ENCODE measurements at regions not wholly inside any gene's neighbourhood (a gene's known extent, or its start where the extent isn't known, plus 50 kb on each side); places are given as distances from the start of the nearest gene placed in this dataset.

DNA sequence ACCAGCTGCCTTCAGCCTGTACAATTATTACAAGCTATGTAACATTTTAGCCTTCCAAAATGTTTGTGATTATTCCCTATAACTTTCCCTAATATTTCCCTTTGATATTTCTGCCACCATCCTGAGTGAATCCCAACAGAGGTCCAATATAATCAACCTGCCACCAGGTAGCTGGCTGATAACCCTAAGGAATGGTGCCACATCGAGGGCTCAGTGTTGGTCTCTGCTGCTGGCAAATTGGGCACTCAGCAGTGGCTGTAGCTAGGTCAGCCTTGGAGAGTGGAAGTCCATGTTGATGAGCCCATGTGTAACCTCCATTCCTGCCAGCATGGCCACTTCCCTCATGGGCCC is 121.2 kb downstream of the ZNF280B start:
- no peaks in the 10 kb centered on the region for H3K79me2 ChIP-seq (ENCODE audit: control insufficient read depth, insufficient read depth, low read length)
- no peaks in the 10 kb centered on the region for H3K36me3 ChIP-seq (ENCODE audit: control insufficient read depth, insufficient read depth, low read length)
- no peak overlapping the region for H3K27ac ChIP-seq (ENCODE audit: insufficient read depth, low read length)
- no peaks in the 10 kb centered on the region for H3K9me3 ChIP-seq (ENCODE audit: control insufficient read depth, insufficient read depth, low read depth, low read length)
- no peak for TF ChIP-seq CTCF (conservative IDR thresholded peaks at IDR 0.05 in 1 of 2, IDR thresholded peaks at IDR 0.05 in 1 of 2; ENCODE audit: low read depth in 1 of 2, low read length in 2 of 2)
- TF ChIP-seq EZH2 (IDR thresholded peaks at IDR 0.05; ENCODE audit: low read length, missing control alignments) = no peak
- H3K4me3 ChIP-seq (replicated peaks in 1 of 4; ENCODE audit: control extremely low read depth in 1 of 4, insufficient read depth in 1 of 4, low read depth in 3 of 4, low read length in 4 of 4) = no peak overlapping the region
- H3K27me3 ChIP-seq (ENCODE audit: control insufficient read depth, insufficient read depth, low read length) = no peaks in the 10 kb centered on the region
- no peaks in the 10 kb centered on the region for H4K20me1 ChIP-seq (ENCODE audit: control insufficient read depth, extremely low read depth, insufficient read depth, low read length)
- no peak overlapping the region for H2AFZ ChIP-seq (ENCODE audit: low read length)
- no peak overlapping the region for H3K9ac ChIP-seq (ENCODE audit: insufficient read depth, low read length)
- no peak overlapping the region for H3K4me2 ChIP-seq (ENCODE audit: extremely low read depth, insufficient read depth, low read length)
- no peaks in the 10 kb centered on the region for H3K4me1 ChIP-seq (ENCODE audit: control insufficient read depth, extremely low read depth, insufficient read depth, low read length)
- no peak for DNase-seq (ENCODE audit: low read depth in 2 of 2)

DNA sequence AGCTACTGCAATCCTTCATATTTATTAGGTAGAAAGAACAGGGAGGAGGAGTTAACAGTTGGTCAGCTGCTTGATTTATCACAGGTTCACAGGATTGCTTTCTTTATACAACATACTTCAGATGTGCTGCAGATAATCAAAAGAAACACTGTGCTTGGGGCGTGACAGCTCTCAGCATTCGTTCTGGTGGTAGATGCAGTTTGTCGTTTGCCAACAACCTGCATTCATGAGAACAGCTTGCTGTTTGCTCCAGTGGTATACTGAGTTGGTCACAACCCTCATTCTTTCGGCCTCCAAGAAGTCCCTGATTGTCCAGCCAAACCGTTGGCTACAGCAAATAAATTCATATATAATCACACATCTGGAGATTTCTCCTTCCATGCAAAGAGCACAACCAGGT is 120.5 kb downstream of the ZNF280B start:
- no peaks in the 10 kb centered on the region for H3K27me3 ChIP-seq (ENCODE audit: control insufficient read depth, insufficient read depth, low read length)
- H3K9ac ChIP-seq (ENCODE audit: insufficient read depth, low read length) = no peak overlapping the region
- no peaks in the 10 kb centered on the region for H3K9me3 ChIP-seq (ENCODE audit: control insufficient read depth, insufficient read depth, low read depth, low read length)
- H3K79me2 ChIP-seq (ENCODE audit: control insufficient read depth, insufficient read depth, low read length) = no peaks in the 10 kb centered on the region
- no peak overlapping the region for H3K4me3 ChIP-seq (replicated peaks in 1 of 4; ENCODE audit: control extremely low read depth in 1 of 4, insufficient read depth in 1 of 4, low read depth in 3 of 4, low read length in 4 of 4)
- TF ChIP-seq EZH2 (IDR thresholded peaks at IDR 0.05; ENCODE audit: low read length, missing control alignments) (no peak), CTCF (conservative IDR thresholded peaks at IDR 0.05 in 1 of 2, IDR thresholded peaks at IDR 0.05 in 1 of 2; ENCODE audit: low read depth in 1 of 2, low read length in 2 of 2) (no peak)
- H2AFZ ChIP-seq (ENCODE audit: low read length) = no peak overlapping the region
- no peaks in the 10 kb centered on the region for H4K20me1 ChIP-seq (ENCODE audit: control insufficient read depth, extremely low read depth, insufficient read depth, low read length)
- H3K4me2 ChIP-seq (ENCODE audit: extremely low read depth, insufficient read depth, low read length) = no peak overlapping the region
- H3K4me1 ChIP-seq (ENCODE audit: control insufficient read depth, extremely low read depth, insufficient read depth, low read length) = no peaks in the 10 kb centered on the region
- no peak for DNase-seq (ENCODE audit: low read depth in 2 of 2)
- H3K27ac ChIP-seq (ENCODE audit: insufficient read depth, low read length) = no peak overlapping the region
- no peaks in the 10 kb centered on the region for H3K36me3 ChIP-seq (ENCODE audit: control insufficient read depth, insufficient read depth, low read length)

DNA sequence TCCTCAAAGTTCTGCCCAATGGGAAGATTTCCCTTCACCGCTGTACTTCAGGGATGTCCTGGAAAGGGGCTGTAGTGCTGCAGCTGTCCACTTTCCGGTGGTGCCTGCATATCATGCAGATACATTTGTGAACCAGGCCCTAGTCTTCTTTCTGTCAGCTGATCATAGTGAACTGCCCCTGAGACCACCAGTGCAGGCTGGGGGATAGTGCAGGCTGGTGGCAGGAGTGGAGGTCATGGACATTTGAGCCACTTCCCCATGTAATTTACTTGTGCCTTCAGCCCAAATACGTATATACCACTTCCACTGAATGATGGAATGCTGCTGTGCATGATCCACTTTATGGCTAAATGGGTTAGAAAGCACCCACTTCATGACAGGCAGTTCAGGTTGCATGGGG is 120.0 kb downstream of the ZNF280B start:
- Histone ChIP-seq H3K27me3 (ENCODE audit: control insufficient read depth, insufficient read depth, low read length) (no peaks in the 10 kb centered on the region), H3K4me1 (ENCODE audit: control insufficient read depth, extremely low read depth, insufficient read depth, low read length) (no peaks in the 10 kb centered on the region), H3K79me2 (ENCODE audit: control insufficient read depth, insufficient read depth, low read length) (no peaks in the 10 kb centered on the region)

More for the DNA sequence above, 120.0 kb downstream of the ZNF280B start:
- H3K27ac ChIP-seq (ENCODE audit: insufficient read depth, low read length) = no peak overlapping the region
- H4K20me1 ChIP-seq (ENCODE audit: control insufficient read depth, extremely low read depth, insufficient read depth, low read length) = no peaks in the 10 kb centered on the region
- no peak overlapping the region for H2AFZ ChIP-seq (ENCODE audit: low read length)
- no peak overlapping the region for H3K4me3 ChIP-seq (replicated peaks in 1 of 4; ENCODE audit: control extremely low read depth in 1 of 4, insufficient read depth in 1 of 4, low read depth in 3 of 4, low read length in 4 of 4)
- no peak for TF ChIP-seq EZH2 (IDR thresholded peaks at IDR 0.05; ENCODE audit: low read length, missing control alignments)
- no peak for TF ChIP-seq CTCF (conservative IDR thresholded peaks at IDR 0.05 in 1 of 2, IDR thresholded peaks at IDR 0.05 in 1 of 2; ENCODE audit: low read depth in 1 of 2, low read length in 2 of 2)
- H3K9ac ChIP-seq (ENCODE audit: insufficient read depth, low read length) = no peak overlapping the region
- DNase-seq (ENCODE audit: low read depth in 2 of 2) = no peak
- no peak overlapping the region for H3K4me2 ChIP-seq (ENCODE audit: extremely low read depth, insufficient read depth, low read length)
- no peaks in the 10 kb centered on the region for H3K9me3 ChIP-seq (ENCODE audit: control insufficient read depth, insufficient read depth, low read depth, low read length)
- no peaks in the 10 kb centered on the region for H3K36me3 ChIP-seq (ENCODE audit: control insufficient read depth, insufficient read depth, low read length)

Measured in fibroblast of lung (primary cell).